HepG2 (cell line): ENCODE measurements at regions not wholly inside any gene's neighbourhood (a gene's known extent, or its start where the extent isn't known, plus 50 kb on each side); places are given as distances from the start of the nearest gene placed in this dataset.

Source experiments
- ATAC-seq: fragments of 200-7000 bp; cut with Tn5 transposase; 3 replicates; pipeline ENCODE4 v1.9.1; 2020; ENCODE audit warnings: mild to moderate bottlenecking, moderate library complexity
- BruUV-seq: library from RNA; stranded (reverse); fragments of 400-500 nt; replicated peaks from 2 replicates; lab custom pipeline; 2021; lab: Mats Ljungman, UMichigan
- CTCF ChIA-PET: fragments of 300-600 bp; formaldehyde crosslinking; extraction: SDS; loops from one replicate; lab custom pipeline; 2021; ENCODE audit warnings: low total read pairs, inconsistent platforms, low intra/inter-chr PET ratio; lab: Yijun Ruan, JAX
- POLR2A ChIA-PET: fragments of 350-600 bp; sonication (Branson Sonifier 250); formaldehyde crosslinking; loops from one replicate; lab custom pipeline; 2020; ENCODE audit warnings: antibody characterized with exemption, inconsistent platforms; lab: Yijun Ruan, JAX
- DNase-seq: peaks from one replicate; pipeline ENCODE4 v3.0.0-alpha.2; 2015; ENCODE audit warnings: low spot score
- FAIRE-seq: peaks from 3 replicates; lab custom pipeline; 2011; peaks lifted over from hg19 to GRCh38; lab: Jason Lieb, UNC
- H2AFZ ChIP-seq: one replicate; pipeline ENCODE4 v1.6.1; 2011; ENCODE audit warnings: low read length, inconsistent platforms
- H3K27ac ChIP-seq: fragments of 300-600 bp; 3 replicates; pipeline ENCODE4 v1.8.0; 2011; ENCODE audit warnings: mixed run types, mild to moderate bottlenecking, mixed read lengths, low read length, inconsistent platforms; ENCODE audit not compliant: insufficient read depth; ENCODE audit errors: extremely low read length
- H3K27me3 ChIP-seq, 2 experiments: fragments of 200-600 bp in 1 of 2; 2 replicates in 1 of 2; 3 replicates in 1 of 2; pipeline versions ENCODE4 v1.6.0 to v1.8.0; 2011; ENCODE audit warnings: low read length in 2 of 2, mild to moderate bottlenecking in 2 of 2, moderate library complexity in 2 of 2, inconsistent platforms in 1 of 2; ENCODE audit not compliant: insufficient read depth in 2 of 2, control insufficient read depth in 1 of 2
- H3K36me3 ChIP-seq, 2 experiments: fragments of 200-600 bp in 1 of 2; replicated peaks in 1 of 2; 2 replicates in 1 of 2; 3 replicates in 1 of 2; pipeline versions ENCODE4 v1.5.1 to v1.8.0; 2011; ENCODE audit warnings: low read length in 2 of 2, inconsistent platforms in 1 of 2; ENCODE audit not compliant: insufficient read depth in 2 of 2, control insufficient read depth in 1 of 2
- H3K4me1 ChIP-seq: 2 replicates; pipeline ENCODE4 v1.5.1; 2012; ENCODE audit warnings: low read length, inconsistent platforms; ENCODE audit not compliant: insufficient read depth
- H3K4me2 ChIP-seq: 2 replicates; pipeline ENCODE4 v1.6.0; 2011; ENCODE audit warnings: low read depth, low read length, inconsistent platforms
- H3K4me3 ChIP-seq, 3 experiments: fragments of 200-600 bp in 1 of 3; sonication (generic), shearing (Covaris generic) in 1 of 3; replicated peaks in 1 of 3; 2 replicates each; pipeline ENCODE4 v1.5.1; 2011 to 2016; ENCODE audit warnings: low read length in 3 of 3, inconsistent platforms in 2 of 3, low read depth in 2 of 3, mild to moderate bottlenecking in 2 of 3, control low read depth in 1 of 3, mixed read lengths in 1 of 3; ENCODE audit not compliant: insufficient read depth in 1 of 3
- H3K79me2 ChIP-seq: one replicate; pipeline ENCODE4 v1.6.1; 2011; ENCODE audit warnings: low read length, inconsistent platforms; ENCODE audit not compliant: insufficient read depth
- H3K9ac ChIP-seq: 2 replicates; pipeline ENCODE4 v1.6.0; 2011; ENCODE audit warnings: mild to moderate bottlenecking, low read depth, low read length, inconsistent platforms; ENCODE audit not compliant: insufficient read depth
- H3K9me3 ChIP-seq: 2 replicates; pipeline ENCODE4 v1.5.1; 2012; ENCODE audit warnings: mild to moderate bottlenecking, low read length
- H4K20me1 ChIP-seq: 2 replicates; pipeline ENCODE4 v1.6.0; 2011; ENCODE audit warnings: inconsistent platforms, mild to moderate bottlenecking, low read length, moderate library complexity; ENCODE audit not compliant: insufficient read depth
- CBX1 ChIP-seq: IDR thresholded peaks from one replicate; pipeline ENCODE4 v1.6.1; 2016; ENCODE audit warnings: antibody characterized with exemption, low read depth
- FLYWCH1 ChIP-seq: sonication (generic); formaldehyde crosslinking; IDR thresholded peaks from 2 replicates; pipeline ENCODE4 v1.8.1; 2023; ENCODE audit warnings: mild to moderate bottlenecking, missing genetic modification reagents
- FOXP1 ChIP-seq, 2 experiments: fragments of 450-650 bp in 1 of 2; IDR thresholded peaks; 2 replicates each; pipeline ENCODE4 v1.6.1; 2017 to 2018; ENCODE audit warnings: antibody characterized with exemption in 1 of 2
- GLI4 ChIP-seq: sonication (generic); formaldehyde crosslinking; IDR thresholded peaks from 2 replicates; pipeline ENCODE4 v1.5.1; 2020; ENCODE audit warnings: missing genetic modification reagents, mild to moderate bottlenecking, moderate library complexity, borderline replicate concordance
- JDP2 ChIP-seq: sonication (generic); formaldehyde crosslinking; IDR thresholded peaks from 2 replicates; pipeline ENCODE4 v1.8.1; 2022; ENCODE audit warnings: missing genetic modification reagents, borderline replicate concordance
- MEF2D ChIP-seq: sonication (generic); formaldehyde crosslinking; IDR thresholded peaks from 2 replicates; pipeline ENCODE4 v1.5.1; 2020; ENCODE audit warnings: mild to moderate bottlenecking, missing genetic modification reagents
- MXI1 ChIP-seq: IDR thresholded peaks from 3 replicates; pipeline ENCODE4 v1.6.1; 2012; ENCODE audit warnings: low read depth, low read length, inconsistent platforms, borderline replicate concordance
- SIX1 ChIP-seq: sonication (generic); formaldehyde crosslinking; IDR thresholded peaks from 2 replicates; pipeline ENCODE4 v1.4.0; 2020; ENCODE audit warnings: missing genetic modification reagents, borderline replicate concordance
- SMC3 ChIP-seq: IDR thresholded peaks from 2 replicates; pipeline ENCODE4 v1.6.1; 2011; ENCODE audit warnings: low read length, improper control_type of control experiment
- TARDBP ChIP-seq: sonication (generic); formaldehyde crosslinking; IDR thresholded peaks from 2 replicates; pipeline ENCODE4 v1.8.0; 2022; ENCODE audit warnings: mild to moderate bottlenecking, missing genetic modification reagents
- TFDP2 ChIP-seq: sonication (generic); formaldehyde crosslinking; IDR thresholded peaks from 2 replicates; pipeline ENCODE4 v1.4.0; 2020; ENCODE audit warnings: missing genetic modification reagents
- U2AF2 ChIP-seq: fragments of 200-400 bp; formaldehyde crosslinking; IDR thresholded peaks from 2 replicates; pipeline ENCODE4 v1.6.1; 2017; ENCODE audit warnings: low read depth, mild to moderate bottlenecking, low read length
- ZBTB3 ChIP-seq: sonication (generic); formaldehyde crosslinking; IDR thresholded peaks from 2 replicates; pipeline ENCODE4 v1.4.0; 2020; ENCODE audit warnings: low read depth, mild to moderate bottlenecking, moderate library complexity, missing genetic modification reagents, borderline replicate concordance
- ZMYM3 ChIP-seq: sonication (generic); formaldehyde crosslinking; IDR thresholded peaks from 2 replicates; pipeline ENCODE4 v1.5.1; 2020; ENCODE audit warnings: mild to moderate bottlenecking, missing genetic modification reagents
- ZNF124 ChIP-seq: sonication (generic); formaldehyde crosslinking; IDR thresholded peaks from 2 replicates; pipeline ENCODE4 v1.4.0; 2020; ENCODE audit warnings: missing genetic modification reagents
- ZNF704 ChIP-seq: sonication (generic); formaldehyde crosslinking; IDR thresholded peaks from 2 replicates; pipeline ENCODE4 v1.8.1; 2023; ENCODE audit warnings: mild to moderate bottlenecking, inconsistent platforms, moderate library complexity, missing genetic modification reagents, borderline replicate concordance
- ZNF709 ChIP-seq: sonication (generic); formaldehyde crosslinking; IDR thresholded peaks from 2 replicates; pipeline ENCODE4 v1.5.0; 2020; ENCODE audit warnings: mild to moderate bottlenecking, missing genetic modification reagents
- ZNF768 ChIP-seq: sonication (generic); formaldehyde crosslinking; IDR thresholded peaks from 2 replicates; pipeline ENCODE4 v1.4.0; 2020; ENCODE audit warnings: missing genetic modification reagents
- ZXDC ChIP-seq: sonication (generic); formaldehyde crosslinking; IDR thresholded peaks from 2 replicates; pipeline ENCODE4 v1.5.0; 2020; ENCODE audit warnings: mild to moderate bottlenecking, missing genetic modification reagents
- WGBS: methylation state at CpG from one replicate; pipeline ENCODE4 v1.1.6; 2017; ENCODE audit warnings: low lambda C conversion rate; 5-methylcytosine and 5-hydroxymethylcytosine counted together
- in situ Hi-C: cut with HindIII; loops from 2 replicates; pipeline ENCODE4 v1.10.0; 2017; ENCODE audit warnings: low pct_unique_long_range_greater_than_20kb; ENCODE audit not compliant: extremely low pct_ligation_motif_present
- intact Hi-C: fragments of 100-400 bp; cut with micrococcal nuclease; formaldehyde crosslinking; loops from one replicate; pipeline ENCODE4 v1.10.0; 2022; ENCODE audit not compliant: unreplicated experiment

- TF ChIP-seq ZXDC (CRISPR knock-in tag) (no peak), ZNF768 (CRISPR knock-in tag) (no peak), GLI4 (CRISPR knock-in tag) (no peak), FLYWCH1 (CRISPR knock-in tag) (no peak)
Measured at GRCh38 chr5:2018390-2018724, 135.6 kb upstream of the IRX4 start (continued).

- DNase-seq (peak; percentile 8), FAIRE-seq (peak; percentile 42), ATAC-seq (no peak)
- in situ Hi-C loops, result loop anchor here (5.0 to 10.0 kb wide), 2 partner anchors 253 to 350 kb away; no protein-coding TSS in a partner anchor
- Histone ChIP-seq H3K4me2 (no peak overlapping the region), H3K9ac (no peak overlapping the region), H3K27ac (no peak overlapping the region), H4K20me1 (no peaks in the 10 kb centered on the region), H3K27me3 (peaks cover 5 to 34% of the 10 kb centered on the region in 2 experiments; a peak in 4 of 5 replicates), H3K4me1 (no peaks in the 10 kb centered on the region), H2AFZ (no peak overlapping the region), H3K9me3 (no peaks in the 10 kb centered on the region), H3K79me2 (no peaks in the 10 kb centered on the region), H3K4me3 (no peak overlapping the region), H3K36me3 (no peaks in the 10 kb centered on the region)
- POLR2A ChIA-PET, result no interaction called here
- CTCF ChIA-PET, result interaction anchor here (1.4 kb wide), 2 partner anchors 255 to 280 kb away, joined by 3 to 5 read pairs; no protein-coding TSS in a partner anchor
- intact Hi-C loops, result no loop called here
- 39% methylated on average over 20 of the region's 20 CpGs for WGBS
- BruUV-seq, result no TSS peak
- TF ChIP-seq FOXP1 (IDR thresholded peaks at IDR 0.05) (no peak), FOXP1 (CRISPR knock-in tag; IDR thresholded peaks at IDR 0.05) (no peak), MEF2D (no peak), CBX1 (no peak), TFDP2 (CRISPR knock-in tag) (no peak), U2AF2 (no peak), ZBTB3 (CRISPR knock-in tag) (no peak), ZNF124 (CRISPR knock-in tag) (no peak), SIX1 (no peak), ZMYM3 (CRISPR knock-in tag) (no peak), SMC3 (peak; percentile 57; the same call in 1 of the 2 replicates), MXI1 (no peak), ZNF709 (no peak), ZNF704 (CRISPR knock-in tag) (no peak), JDP2 (no peak), TARDBP (CRISPR knock-in tag) (no peak)
Measured at GRCh38 chr5:2017540-2018389, 135.0 kb upstream of the IRX4 start.
